GM12872 (cell line): ENCODE measurements at regions not wholly inside any gene's neighbourhood (a gene's known extent, or its start where the extent isn't known, plus 50 kb on each side); places are given as distances from the start of the nearest gene placed in this dataset.

ENCODE experiments used
- CTCF ChIP-seq: IDR thresholded peaks from 3 replicates; pipeline ENCODE4 v1.5.1; 2011; ENCODE audit warnings: low read depth, mild to moderate bottlenecking, low read length, moderate library complexity; ENCODE audit not compliant: insufficient read depth

GRCh38 chr14:105907276-105907675 is 380.9 kb downstream of the TMEM121 start:
- no peak for TF ChIP-seq CTCF

- no peak for TF ChIP-seq CTCF
These were observed 381.6 kb downstream of the TMEM121 start for GRCh38 chr14:105908006-105908405.

GRCh38 chr14:105908481-105908911 is 382.1 kb downstream of the TMEM121 start:
- no peak for TF ChIP-seq CTCF

GRCh38 chr14:105909046-105909827 is 382.9 kb downstream of the TMEM121 start:
- TF ChIP-seq CTCF = no peak

- TF ChIP-seq CTCF = no peak
These were observed 384.0 kb downstream of the TMEM121 start for GRCh38 chr14:105910426-105910825.

GRCh38 chr14:105911006-105911847 is 384.8 kb downstream of the TMEM121 start:
- TF ChIP-seq CTCF = no peak

GRCh38 chr14:105912641-105913180 is 386.3 kb downstream of the TMEM121 start:
- TF ChIP-seq CTCF = no peak
